ENCODE measurements at regions not wholly inside any gene's neighbourhood (a gene's known extent, or its start where the extent isn't known, plus 50 kb on each side); places are given as distances from the start of the nearest gene placed in this dataset.

- H3K27me3 ChIP-seq (ENCODE audit: control insufficient read depth, insufficient read depth, low read length) = no peaks in the 10 kb centered on the region
- no peaks in the 10 kb centered on the region for H3K36me3 ChIP-seq (ENCODE audit: control insufficient read depth, insufficient read depth, low read length)
- TF ChIP-seq, protein P1, sequence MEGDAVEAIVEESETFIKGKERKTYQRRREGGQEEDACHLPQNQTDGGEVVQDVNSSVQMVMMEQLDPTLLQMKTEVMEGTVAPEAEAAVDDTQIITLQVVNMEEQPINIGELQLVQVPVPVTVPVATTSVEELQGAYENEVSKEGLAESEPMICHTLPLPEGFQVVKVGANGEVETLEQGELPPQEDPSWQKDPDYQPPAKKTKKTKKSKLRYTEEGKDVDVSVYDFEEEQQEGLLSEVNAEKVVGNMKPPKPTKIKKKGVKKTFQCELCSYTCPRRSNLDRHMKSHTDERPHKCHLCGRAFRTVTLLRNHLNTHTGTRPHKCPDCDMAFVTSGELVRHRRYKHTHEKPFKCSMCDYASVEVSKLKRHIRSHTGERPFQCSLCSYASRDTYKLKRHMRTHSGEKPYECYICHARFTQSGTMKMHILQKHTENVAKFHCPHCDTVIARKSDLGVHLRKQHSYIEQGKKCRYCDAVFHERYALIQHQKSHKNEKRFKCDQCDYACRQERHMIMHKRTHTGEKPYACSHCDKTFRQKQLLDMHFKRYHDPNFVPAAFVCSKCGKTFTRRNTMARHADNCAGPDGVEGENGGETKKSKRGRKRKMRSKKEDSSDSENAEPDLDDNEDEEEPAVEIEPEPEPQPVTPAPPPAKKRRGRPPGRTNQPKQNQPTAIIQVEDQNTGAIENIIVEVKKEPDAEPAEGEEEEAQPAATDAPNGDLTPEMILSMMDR (IDR thresholded peaks at IDR 0.05) = no peak
- no peak overlapping the region for H3K4me3 ChIP-seq (ENCODE audit: low read depth, low read length)
- H3K4me2 ChIP-seq (ENCODE audit: low read length) = no peak overlapping the region
- H3K4me1 ChIP-seq = no peaks in the 10 kb centered on the region
- no peak overlapping the region for H3K9ac ChIP-seq
- no peak overlapping the region for H3K27ac ChIP-seq
- H2AFZ ChIP-seq = no peak overlapping the region
- no peaks in the 10 kb centered on the region for H3K9me3 ChIP-seq (ENCODE audit: control insufficient read depth, low read length)
- no peaks in the 10 kb centered on the region for H3K79me2 ChIP-seq
These were observed 1159.5 kb upstream of the PCDH10 start for GRCh38 chr4:131989576-131989975.

DNA sequence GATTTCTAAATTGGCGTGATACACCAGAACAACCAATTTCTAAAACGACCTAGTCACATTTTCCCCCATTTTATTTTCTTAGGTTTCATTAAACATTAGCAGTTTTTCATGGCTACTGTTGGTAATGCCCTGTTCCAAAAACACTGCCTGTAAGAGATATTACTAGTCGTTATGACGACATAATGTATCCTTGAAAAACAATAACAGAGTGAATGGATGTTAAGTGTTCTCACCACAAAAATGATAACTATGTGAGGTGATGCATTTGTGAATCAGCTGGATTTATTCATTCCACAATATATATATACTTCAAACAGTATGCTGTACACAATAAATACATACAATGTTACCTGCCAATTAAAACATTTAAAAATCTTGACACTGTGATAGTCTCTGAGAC is 1147.6 kb upstream of the PCDH10 start:
- TF ChIP-seq, protein P1 (IDR thresholded peaks at IDR 0.05) = no peak

DNA sequence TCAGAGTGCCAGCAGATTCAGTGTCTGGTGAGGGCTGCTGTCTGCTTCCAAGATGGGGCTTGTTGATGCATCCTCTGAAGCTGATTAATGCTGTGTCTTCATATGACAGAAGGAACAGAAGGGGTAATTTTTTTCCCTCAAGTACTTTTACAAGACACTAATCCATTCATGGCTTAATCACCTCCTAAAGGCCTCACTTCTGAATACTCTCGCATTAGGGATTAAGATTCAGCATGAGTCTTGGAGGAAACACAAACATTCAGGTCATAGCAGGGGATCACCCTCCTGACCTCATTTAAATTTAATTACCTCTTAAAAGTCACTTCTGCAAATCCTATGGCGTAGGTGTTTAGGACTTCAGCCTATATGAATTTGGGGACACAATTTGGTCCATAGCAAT is 1145.5 kb upstream of the PCDH10 start:
- Histone ChIP-seq H3K27me3 (ENCODE audit: control insufficient read depth, insufficient read depth, low read length) (no peaks in the 10 kb centered on the region), H3K4me1 (no peaks in the 10 kb centered on the region), H2AFZ (no peak overlapping the region), H3K79me2 (no peaks in the 10 kb centered on the region), H3K4me3 (ENCODE audit: low read depth, low read length) (no peak overlapping the region), H3K4me2 (ENCODE audit: low read length) (no peak overlapping the region), H3K9ac (no peak overlapping the region), H3K9me3 (ENCODE audit: control insufficient read depth, low read length) (no peaks in the 10 kb centered on the region), H3K36me3 (ENCODE audit: control insufficient read depth, insufficient read depth, low read length) (no peaks in the 10 kb centered on the region), H3K27ac (no peak overlapping the region)
- TF ChIP-seq, protein P1 (IDR thresholded peaks at IDR 0.05) = no peak

More for the DNA sequence above, 1147.6 kb upstream of the PCDH10 start:
- Histone ChIP-seq H2AFZ (no peak overlapping the region), H3K9me3 (ENCODE audit: control insufficient read depth, low read length) (no peaks in the 10 kb centered on the region), H3K27ac (no peak overlapping the region), H3K27me3 (ENCODE audit: control insufficient read depth, insufficient read depth, low read length) (no peaks in the 10 kb centered on the region), H3K79me2 (no peaks in the 10 kb centered on the region), H3K4me1 (no peaks in the 10 kb centered on the region), H3K4me2 (ENCODE audit: low read length) (no peak overlapping the region), H3K36me3 (ENCODE audit: control insufficient read depth, insufficient read depth, low read length) (no peaks in the 10 kb centered on the region), H3K4me3 (ENCODE audit: low read depth, low read length) (no peak overlapping the region), H3K9ac (no peak overlapping the region)

DNA sequence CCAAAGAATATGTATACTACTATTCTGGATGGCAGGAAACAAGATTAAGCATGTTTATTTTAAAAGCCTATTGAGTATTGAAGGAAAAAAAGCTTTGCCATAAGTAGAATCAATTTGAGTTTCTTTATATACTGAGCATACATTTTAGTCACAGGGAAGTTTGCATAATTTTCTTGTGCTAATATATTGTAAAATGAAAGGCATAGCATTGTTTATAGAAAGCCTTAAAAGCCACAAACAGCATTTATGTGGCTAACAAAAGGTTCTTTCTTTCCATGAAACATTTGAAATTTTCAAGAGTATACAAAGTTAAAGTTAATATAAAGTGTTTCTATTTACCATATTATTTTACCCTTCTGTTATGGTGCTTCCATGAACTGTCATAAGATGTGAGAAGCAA is 1133.8 kb upstream of the PCDH10 start:
- no peak overlapping the region for H3K4me2 ChIP-seq (ENCODE audit: low read length)
- no peak overlapping the region for H2AFZ ChIP-seq
- H3K36me3 ChIP-seq (ENCODE audit: control insufficient read depth, insufficient read depth, low read length) = no peaks in the 10 kb centered on the region

More for the DNA sequence above, 1133.8 kb upstream of the PCDH10 start:
- H3K4me3 ChIP-seq (ENCODE audit: low read depth, low read length) = no peak overlapping the region
- H3K79me2 ChIP-seq = no peaks in the 10 kb centered on the region
- no peaks in the 10 kb centered on the region for H3K27me3 ChIP-seq (ENCODE audit: control insufficient read depth, insufficient read depth, low read length)
- no peaks in the 10 kb centered on the region for H3K9me3 ChIP-seq (ENCODE audit: control insufficient read depth, low read length)
- H3K27ac ChIP-seq = no peak overlapping the region
- no peaks in the 10 kb centered on the region for H3K4me1 ChIP-seq
- H3K9ac ChIP-seq = no peak overlapping the region
- TF ChIP-seq, protein P1 (IDR thresholded peaks at IDR 0.05) = no peak
